ENCODE measurements at regions not wholly inside any gene's neighbourhood (a gene's known extent, or its start where the extent isn't known, plus 50 kb on each side); places are given as distances from the start of the nearest gene placed in this dataset.

- no peaks in the 10 kb centered on the region for H4K20me1 ChIP-seq (ENCODE audit: insufficient read depth)
- no peak overlapping the region for H3K9ac ChIP-seq (ENCODE audit: low read length)
- no peaks in the 10 kb centered on the region for H3K9me3 ChIP-seq (ENCODE audit: low read length)
- H3K36me3 ChIP-seq (ENCODE audit: insufficient read depth, low read length) = no peaks in the 10 kb centered on the region
- H3K79me2 ChIP-seq (replicated peaks; ENCODE audit: insufficient read depth, low read length) = no peaks in the 10 kb centered on the region
- no peak overlapping the region for H3K27ac ChIP-seq (ENCODE audit: low read length)
- no peaks in the 10 kb centered on the region for H3K27me3 ChIP-seq (ENCODE audit: insufficient read depth, low read depth, low read length)
- no peaks in the 10 kb centered on the region for H3K9me2 ChIP-seq (ENCODE audit: insufficient read depth, low read length)
- no peak overlapping the region for H2AFZ ChIP-seq (ENCODE audit: low read depth, low read length)
- TF ChIP-seq EZH2 (IDR thresholded peaks at IDR 0.05; ENCODE audit: borderline replicate concordance, insufficient read depth, low read length, poor library complexity, severe bottlenecking) = no peak
- no peak for TF ChIP-seq MXI1 (conservative IDR thresholded peaks at IDR 0.05; ENCODE audit: poor library complexity, severe bottlenecking)
- TF ChIP-seq TAF1 (IDR thresholded peaks at IDR 0.05; ENCODE audit: low read depth) = no peak
- TF ChIP-seq EP300 (conservative IDR thresholded peaks at IDR 0.05; ENCODE audit: poor library complexity, severe bottlenecking) = no peak
- no peak for TF ChIP-seq SMC3 (conservative IDR thresholded peaks at IDR 0.05; ENCODE audit: poor library complexity)
- H3K4me3 ChIP-seq (ENCODE audit: low read length) = no peak overlapping the region
- no peak overlapping the region for H3K4me2 ChIP-seq (ENCODE audit: low read length)
- H3F3A ChIP-seq (ENCODE audit: insufficient read depth, low read length, poor library complexity, severe bottlenecking) = no peaks in the 10 kb centered on the region
Observed at GRCh38 chr12:75945581-75945980, 86.0 kb downstream of the PHLDA1 start.

- Histone ChIP-seq H3K79me2 (replicated peaks; ENCODE audit: insufficient read depth, low read length) (no peaks in the 10 kb centered on the region), H3K9me2 (ENCODE audit: insufficient read depth, low read length) (no peaks in the 10 kb centered on the region), H2AFZ (ENCODE audit: low read depth, low read length) (no peak overlapping the region), H3K4me2 (ENCODE audit: low read length) (no peak overlapping the region), H3F3A (ENCODE audit: insufficient read depth, low read length, poor library complexity, severe bottlenecking) (no peaks in the 10 kb centered on the region), H4K20me1 (ENCODE audit: insufficient read depth) (no peaks in the 10 kb centered on the region), H3K36me3 (ENCODE audit: insufficient read depth, low read length) (no peaks in the 10 kb centered on the region), H3K4me3 (ENCODE audit: low read length) (no peak overlapping the region), H3K9ac (ENCODE audit: low read length) (no peak overlapping the region), H3K27ac (ENCODE audit: low read length) (no peak overlapping the region), H3K9me3 (ENCODE audit: low read length) (no peaks in the 10 kb centered on the region), H3K27me3 (ENCODE audit: insufficient read depth, low read depth, low read length) (no peaks in the 10 kb centered on the region)
- TF ChIP-seq REST (IDR thresholded peaks at IDR 0.05; ENCODE audit: borderline replicate concordance) (no peak), SMC3 (conservative IDR thresholded peaks at IDR 0.05; ENCODE audit: poor library complexity) (no peak), RAD21 (conservative IDR thresholded peaks at IDR 0.05) (no peak), EP300 (conservative IDR thresholded peaks at IDR 0.05; ENCODE audit: poor library complexity, severe bottlenecking) (no peak), EZH2 (IDR thresholded peaks at IDR 0.05; ENCODE audit: borderline replicate concordance, insufficient read depth, low read length, poor library complexity, severe bottlenecking) (no peak), MXI1 (conservative IDR thresholded peaks at IDR 0.05; ENCODE audit: poor library complexity, severe bottlenecking) (no peak), CTCF (IDR thresholded peaks at IDR 0.05; ENCODE audit: poor library complexity, severe bottlenecking) (no peak), TAF1 (IDR thresholded peaks at IDR 0.05; ENCODE audit: low read depth) (no peak), POLR2AphosphoS5 (IDR thresholded peaks at IDR 0.05) (no peak)
Observed at GRCh38 chr12:75944905-75945432, 86.6 kb downstream of the PHLDA1 start.

All from neural cell (in vitro differentiated cells).